ENCODE measurements at regions not wholly inside any gene's neighbourhood (a gene's known extent, or its start where the extent isn't known, plus 50 kb on each side); places are given as distances from the start of the nearest gene placed in this dataset.

GRCh38 chr6:133595111-133595761 lies 293.7 kb upstream of the TCF21 start:
- Mint-ChIP-seq H3K36me3 (no peaks in the 10 kb centered on the region), H3K27ac (no peak overlapping the region), H3K27me3 (no peaks in the 10 kb centered on the region), H3K4me3 (no peak overlapping the region), H3K9me3 (no peaks in the 10 kb centered on the region), H3K4me1 (no peaks in the 10 kb centered on the region)
- H3K27me3 ChIP-seq (ENCODE audit: control insufficient read depth, insufficient read depth, low read length): no peaks in the 10 kb centered on the region
- H3K27ac ChIP-seq (ENCODE audit: insufficient read depth, low read length, poor library complexity, severe bottlenecking): no peak overlapping the region
- H3K36me3 ChIP-seq (ENCODE audit: control insufficient read depth, insufficient read depth, low read length): no peaks in the 10 kb centered on the region
- H3K4me1 ChIP-seq (ENCODE audit: control insufficient read depth, insufficient read depth, low read length, poor library complexity, severe bottlenecking): no peaks in the 10 kb centered on the region
- no peak for ATAC-seq (ENCODE audit: low read depth in 2 of 2)
- DNase-seq: no peak
- no peak overlapping the region for H3K4me3 ChIP-seq (ENCODE audit: low read depth, low read length)
- H3K9me3 ChIP-seq (ENCODE audit: control insufficient read depth in 2 of 2, low read length in 2 of 2): no peaks in the 10 kb centered on the region

- H3K4me1 Mint-ChIP-seq: no peaks in the 10 kb centered on the region
- H3K4me1 ChIP-seq (ENCODE audit: control insufficient read depth, insufficient read depth, low read length, poor library complexity, severe bottlenecking): no peaks in the 10 kb centered on the region
- H3K36me3 Mint-ChIP-seq: no peaks in the 10 kb centered on the region
- H3K27ac ChIP-seq (ENCODE audit: insufficient read depth, low read length, poor library complexity, severe bottlenecking): no peak overlapping the region
- H3K36me3 ChIP-seq (ENCODE audit: control insufficient read depth, insufficient read depth, low read length): no peaks in the 10 kb centered on the region
- no peaks in the 10 kb centered on the region for H3K27me3 Mint-ChIP-seq
- H3K4me3 ChIP-seq (ENCODE audit: low read depth, low read length): no peak overlapping the region
- H3K9me3 Mint-ChIP-seq: peaks cover 0 to 4% (median 0%) of the 10 kb centered on the region in 7 donors
- ATAC-seq (ENCODE audit: low read depth in 2 of 2): no peak
- H3K27me3 ChIP-seq (ENCODE audit: control insufficient read depth, insufficient read depth, low read length): no peaks in the 10 kb centered on the region
- no peak for DNase-seq
- H3K27ac Mint-ChIP-seq: no peak overlapping the region
- no peak overlapping the region for H3K4me3 Mint-ChIP-seq
- no peaks in the 10 kb centered on the region for H3K9me3 ChIP-seq (ENCODE audit: control insufficient read depth in 2 of 2, low read length in 2 of 2)
Observed at GRCh38 chr6:133606852-133607251, 282.1 kb upstream of the TCF21 start.

- Mint-ChIP-seq H3K27me3 (no peaks in the 10 kb centered on the region), H3K4me1 (no peaks in the 10 kb centered on the region), H3K27ac (no peak overlapping the region), H3K4me3 (no peak overlapping the region), H3K9me3 (peaks cover 0 to 3% (median 0%) of the 10 kb centered on the region in 7 donors), H3K36me3 (no peaks in the 10 kb centered on the region)
- Histone ChIP-seq H3K4me1 (ENCODE audit: control insufficient read depth, insufficient read depth, low read length, poor library complexity, severe bottlenecking) (no peaks in the 10 kb centered on the region), H3K4me3 (ENCODE audit: low read depth, low read length) (no peak overlapping the region), H3K36me3 (ENCODE audit: control insufficient read depth, insufficient read depth, low read length) (no peaks in the 10 kb centered on the region), H3K27me3 (ENCODE audit: control insufficient read depth, insufficient read depth, low read length) (no peaks in the 10 kb centered on the region), H3K9me3 (ENCODE audit: control insufficient read depth in 2 of 2, low read length in 2 of 2) (no peaks in the 10 kb centered on the region), H3K27ac (ENCODE audit: insufficient read depth, low read length, poor library complexity, severe bottlenecking) (no peak overlapping the region)
- DNase-seq (no peak), ATAC-seq (ENCODE audit: low read depth in 2 of 2) (no peak)
Observed at GRCh38 chr6:133608620-133609019, 280.3 kb upstream of the TCF21 start.

GRCh38 chr6:133609415-133610226 lies 279.3 kb upstream of the TCF21 start:
- H3K4me1 ChIP-seq (ENCODE audit: control insufficient read depth, insufficient read depth, low read length, poor library complexity, severe bottlenecking): no peaks in the 10 kb centered on the region
- Mint-ChIP-seq H3K4me3 (no peak overlapping the region), H3K27me3 (no peaks in the 10 kb centered on the region), H3K9me3 (no peaks in the 10 kb centered on the region), H3K36me3 (no peaks in the 10 kb centered on the region), H3K27ac (no peak overlapping the region), H3K4me1 (no peaks in the 10 kb centered on the region)
- H3K36me3 ChIP-seq (ENCODE audit: control insufficient read depth, insufficient read depth, low read length): no peaks in the 10 kb centered on the region
- no peak overlapping the region for H3K4me3 ChIP-seq (ENCODE audit: low read depth, low read length)
- no peaks in the 10 kb centered on the region for H3K27me3 ChIP-seq (ENCODE audit: control insufficient read depth, insufficient read depth, low read length)
- ATAC-seq (ENCODE audit: low read depth in 2 of 2) (no peak), DNase-seq (no peak)
- H3K27ac ChIP-seq (ENCODE audit: insufficient read depth, low read length, poor library complexity, severe bottlenecking): no peak overlapping the region
- H3K9me3 ChIP-seq (ENCODE audit: control insufficient read depth in 2 of 2, low read length in 2 of 2): no peaks in the 10 kb centered on the region

GRCh38 chr6:133610227-133610840 lies 278.6 kb upstream of the TCF21 start:
- Histone ChIP-seq H3K27me3 (ENCODE audit: control insufficient read depth, insufficient read depth, low read length) (no peaks in the 10 kb centered on the region), H3K9me3 (ENCODE audit: control insufficient read depth in 2 of 2, low read length in 2 of 2) (no peaks in the 10 kb centered on the region), H3K4me3 (ENCODE audit: low read depth, low read length) (no peak overlapping the region), H3K27ac (ENCODE audit: insufficient read depth, low read length, poor library complexity, severe bottlenecking) (no peak overlapping the region), H3K36me3 (ENCODE audit: control insufficient read depth, insufficient read depth, low read length) (no peaks in the 10 kb centered on the region), H3K4me1 (ENCODE audit: control insufficient read depth, insufficient read depth, low read length, poor library complexity, severe bottlenecking) (no peaks in the 10 kb centered on the region)
- Mint-ChIP-seq H3K9me3 (peaks cover 0 to 2% (median 0%) of the 10 kb centered on the region in 7 donors), H3K4me3 (no peak overlapping the region), H3K27me3 (no peaks in the 10 kb centered on the region), H3K27ac (no peak overlapping the region), H3K4me1 (no peaks in the 10 kb centered on the region), H3K36me3 (no peaks in the 10 kb centered on the region)
- no peak for DNase-seq
- no peak for ATAC-seq (ENCODE audit: low read depth in 2 of 2)

GRCh38 chr6:133610971-133611370 lies 277.9 kb upstream of the TCF21 start:
- H3K4me3 Mint-ChIP-seq: no peak overlapping the region
- Histone ChIP-seq H3K9me3 (ENCODE audit: control insufficient read depth in 2 of 2, low read length in 2 of 2) (no peaks in the 10 kb centered on the region), H3K4me1 (ENCODE audit: control insufficient read depth, insufficient read depth, low read length, poor library complexity, severe bottlenecking) (no peaks in the 10 kb centered on the region), H3K4me3 (ENCODE audit: low read depth, low read length) (no peak overlapping the region), H3K27me3 (ENCODE audit: control insufficient read depth, insufficient read depth, low read length) (no peaks in the 10 kb centered on the region), H3K27ac (ENCODE audit: insufficient read depth, low read length, poor library complexity, severe bottlenecking) (no peak overlapping the region), H3K36me3 (ENCODE audit: control insufficient read depth, insufficient read depth, low read length) (no peaks in the 10 kb centered on the region)
- no peaks in the 10 kb centered on the region for H3K27me3 Mint-ChIP-seq
- no peak for DNase-seq
- peaks cover 0 to 3% (median 0%) of the 10 kb centered on the region in 7 donors for H3K9me3 Mint-ChIP-seq
- no peak overlapping the region for H3K27ac Mint-ChIP-seq
- ATAC-seq (ENCODE audit: low read depth in 2 of 2): no peak
- no peaks in the 10 kb centered on the region for H3K36me3 Mint-ChIP-seq
- H3K4me1 Mint-ChIP-seq: no peaks in the 10 kb centered on the region

GRCh38 chr6:133612459-133612858 lies 276.5 kb upstream of the TCF21 start:
- Mint-ChIP-seq H3K27ac (no peak overlapping the region), H3K36me3 (no peaks in the 10 kb centered on the region), H3K27me3 (no peaks in the 10 kb centered on the region), H3K4me1 (no peaks in the 10 kb centered on the region), H3K9me3 (peaks cover 0 to 6% (median 4%) of the 10 kb centered on the region in 7 donors), H3K4me3 (no peak overlapping the region)
- Histone ChIP-seq H3K36me3 (ENCODE audit: control insufficient read depth, insufficient read depth, low read length) (no peaks in the 10 kb centered on the region), H3K27me3 (ENCODE audit: control insufficient read depth, insufficient read depth, low read length) (no peaks in the 10 kb centered on the region), H3K27ac (ENCODE audit: insufficient read depth, low read length, poor library complexity, severe bottlenecking) (no peak overlapping the region), H3K9me3 (ENCODE audit: control insufficient read depth in 2 of 2, low read length in 2 of 2) (no peaks in the 10 kb centered on the region), H3K4me3 (ENCODE audit: low read depth, low read length) (no peak overlapping the region), H3K4me1 (ENCODE audit: control insufficient read depth, insufficient read depth, low read length, poor library complexity, severe bottlenecking) (no peaks in the 10 kb centered on the region)
- ATAC-seq (ENCODE audit: low read depth in 2 of 2) (no peak), DNase-seq (no peak)
